ENCODE measurements at regions not wholly inside any gene's neighbourhood (a gene's known extent, or its start where the extent isn't known, plus 50 kb on each side); places are given as distances from the start of the nearest gene placed in this dataset.
"Not testable (repeated sequence)": the region's sequence is repeated elsewhere in the genome, so short reads cannot be mapped to it uniquely, and the experiment has no call there.

DNA sequence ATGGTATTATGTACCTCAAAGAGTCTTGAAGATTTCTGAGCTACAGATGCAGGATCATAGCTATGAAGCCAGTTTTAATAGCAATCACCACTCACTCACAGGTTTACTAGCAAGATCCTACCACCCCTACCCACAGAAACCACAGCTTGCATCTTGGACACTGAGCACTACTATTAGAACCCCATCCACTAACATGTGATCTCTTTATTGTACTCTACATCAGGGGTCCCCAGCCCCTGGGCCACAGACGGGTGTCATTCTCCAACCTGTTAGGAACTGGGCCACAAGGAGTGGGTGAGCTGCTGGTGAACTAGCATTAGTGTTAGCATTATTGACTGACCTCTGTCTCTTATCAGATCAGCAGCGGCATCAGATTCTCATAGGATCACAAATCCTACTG, 844.8 kb upstream of the CHORDC1 start:
- no peak for DNase-seq (ENCODE audit: low read depth)
- TF ChIP-seq, protein P1, sequence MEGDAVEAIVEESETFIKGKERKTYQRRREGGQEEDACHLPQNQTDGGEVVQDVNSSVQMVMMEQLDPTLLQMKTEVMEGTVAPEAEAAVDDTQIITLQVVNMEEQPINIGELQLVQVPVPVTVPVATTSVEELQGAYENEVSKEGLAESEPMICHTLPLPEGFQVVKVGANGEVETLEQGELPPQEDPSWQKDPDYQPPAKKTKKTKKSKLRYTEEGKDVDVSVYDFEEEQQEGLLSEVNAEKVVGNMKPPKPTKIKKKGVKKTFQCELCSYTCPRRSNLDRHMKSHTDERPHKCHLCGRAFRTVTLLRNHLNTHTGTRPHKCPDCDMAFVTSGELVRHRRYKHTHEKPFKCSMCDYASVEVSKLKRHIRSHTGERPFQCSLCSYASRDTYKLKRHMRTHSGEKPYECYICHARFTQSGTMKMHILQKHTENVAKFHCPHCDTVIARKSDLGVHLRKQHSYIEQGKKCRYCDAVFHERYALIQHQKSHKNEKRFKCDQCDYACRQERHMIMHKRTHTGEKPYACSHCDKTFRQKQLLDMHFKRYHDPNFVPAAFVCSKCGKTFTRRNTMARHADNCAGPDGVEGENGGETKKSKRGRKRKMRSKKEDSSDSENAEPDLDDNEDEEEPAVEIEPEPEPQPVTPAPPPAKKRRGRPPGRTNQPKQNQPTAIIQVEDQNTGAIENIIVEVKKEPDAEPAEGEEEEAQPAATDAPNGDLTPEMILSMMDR (IDR thresholded peaks at IDR 0.05; ENCODE audit: insufficient read depth, low read length), result no peak
- no peak overlapping the region for H3K4me3 ChIP-seq (ENCODE audit: low read depth, low read length)

DNA sequence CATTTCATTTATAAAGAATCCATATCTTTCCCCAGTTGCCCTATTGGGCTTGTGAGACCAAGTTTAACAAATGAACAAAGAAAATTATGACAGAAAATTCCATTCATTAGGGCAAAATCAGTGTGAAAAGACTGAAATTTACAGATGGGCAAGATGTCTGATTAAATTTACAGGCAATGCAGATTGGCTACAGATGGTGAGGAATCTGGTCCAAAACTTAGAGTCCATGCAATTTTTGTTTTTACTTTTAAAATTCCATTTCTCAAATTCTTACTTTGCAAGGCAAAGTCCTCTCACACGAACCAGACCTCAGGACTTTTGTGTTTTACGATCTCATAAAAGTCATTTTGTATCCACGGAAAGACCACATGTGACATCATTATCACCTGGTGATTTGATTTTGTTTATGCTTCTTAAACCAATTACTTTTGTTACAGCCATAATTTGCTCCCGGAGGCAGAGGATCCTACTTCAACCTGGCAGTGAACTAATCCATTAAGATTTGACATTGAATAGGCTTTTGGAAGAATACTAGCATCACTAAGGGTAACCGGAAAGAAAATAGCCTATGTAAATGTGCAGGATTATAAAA, 843.7 kb upstream of the CHORDC1 start:
- no peak for DNase-seq (ENCODE audit: low read depth)
- no peak overlapping the region for H3K4me3 ChIP-seq (ENCODE audit: low read depth, low read length)
- TF ChIP-seq, protein P1 (IDR thresholded peaks at IDR 0.05; ENCODE audit: insufficient read depth, low read length), result no peak

DNA sequence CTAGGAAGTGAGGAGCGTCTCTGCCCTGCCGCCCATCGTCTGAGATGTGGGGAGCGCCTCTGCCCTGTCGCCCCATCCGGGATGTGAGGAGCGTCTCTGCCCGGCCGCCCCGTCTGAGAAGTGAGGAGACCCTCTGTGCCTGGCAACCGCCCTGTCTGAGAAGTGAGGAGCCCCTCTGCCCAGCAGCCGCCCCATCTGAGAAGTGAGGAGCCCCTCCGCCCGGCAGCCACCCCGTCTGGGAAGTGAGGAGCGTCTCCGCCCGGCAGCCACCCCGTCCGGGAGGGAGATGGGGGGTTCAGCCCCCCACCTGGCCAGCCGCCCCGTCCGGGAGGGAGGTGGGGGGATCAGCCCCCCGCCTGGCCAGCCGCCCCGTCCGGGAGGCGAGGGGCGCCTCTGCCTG, 840.5 kb upstream of the CHORDC1 start:
- not testable (repeated sequence) for H3K4me3 ChIP-seq (ENCODE audit: low read depth, low read length); DNase-seq (ENCODE audit: low read depth)

DNA sequence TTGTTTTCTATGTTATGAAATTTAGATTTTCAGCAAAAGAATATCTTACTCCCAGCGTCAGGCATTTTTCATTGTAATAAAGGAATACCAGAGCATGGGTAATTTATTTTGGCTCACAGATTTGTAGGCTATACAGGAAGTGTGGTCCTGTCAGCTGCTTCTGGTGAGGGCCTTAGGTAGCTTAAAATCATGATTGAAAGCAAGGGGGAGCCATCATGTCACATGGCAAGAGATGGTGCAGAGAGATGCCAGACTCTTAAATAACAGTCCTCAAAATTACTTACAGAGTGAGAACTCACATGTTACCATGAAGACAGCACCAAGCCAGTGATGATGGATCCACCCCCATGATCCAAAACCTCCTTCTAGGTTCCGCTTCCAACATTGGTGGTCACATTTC, 825.0 kb upstream of the CHORDC1 start:
- H3K4me3 ChIP-seq (ENCODE audit: low read depth, low read length), result no peak overlapping the region
- TF ChIP-seq, protein P1 (IDR thresholded peaks at IDR 0.05; ENCODE audit: insufficient read depth, low read length), result no peak
- DNase-seq (ENCODE audit: low read depth), result no peak

DNA sequence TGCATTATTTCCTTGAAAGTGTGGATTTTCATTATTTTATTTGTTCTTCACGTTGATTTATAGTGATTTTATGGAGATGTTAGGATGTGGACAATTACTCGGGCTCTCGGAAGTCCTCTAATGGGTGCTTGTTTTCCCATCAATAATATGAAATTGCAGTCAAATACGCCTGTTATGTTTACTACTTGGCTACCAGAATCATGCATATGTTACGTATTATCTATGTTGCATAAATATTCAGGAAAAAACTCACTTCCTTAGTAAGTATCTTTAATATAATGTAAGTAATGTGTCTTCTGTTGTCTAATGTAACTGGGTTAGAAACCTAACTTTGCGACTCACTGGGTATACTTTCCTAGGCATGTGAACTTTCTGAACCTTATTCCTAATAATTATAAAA, 823.4 kb upstream of the CHORDC1 start:
- TF ChIP-seq, protein P1 (IDR thresholded peaks at IDR 0.05; ENCODE audit: insufficient read depth, low read length), result no peak
- H3K4me3 ChIP-seq (ENCODE audit: low read depth, low read length), result no peak overlapping the region
- DNase-seq (ENCODE audit: low read depth), result no peak

DNA sequence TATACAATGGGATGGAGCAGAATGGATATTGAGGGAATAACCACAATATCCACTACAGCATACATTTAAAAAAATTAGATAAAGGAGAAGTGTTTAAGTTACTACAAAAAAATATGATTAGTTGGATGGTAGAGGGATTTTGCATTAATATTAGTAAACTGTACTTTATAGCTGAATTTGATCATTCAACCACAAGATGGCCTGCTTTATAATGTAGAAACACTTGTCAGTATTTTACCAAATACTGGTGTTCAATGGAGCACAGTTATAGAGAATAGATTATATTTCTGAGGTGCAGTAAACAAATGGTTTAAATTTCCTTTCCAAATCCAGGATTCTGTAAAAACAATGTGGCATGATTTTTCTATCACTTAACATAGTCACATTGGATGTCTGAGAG, 818.8 kb upstream of the CHORDC1 start:
- no peak overlapping the region for H3K4me3 ChIP-seq (ENCODE audit: low read depth, low read length)
- DNase-seq (ENCODE audit: low read depth), result no peak
- TF ChIP-seq, protein P1 (IDR thresholded peaks at IDR 0.05; ENCODE audit: insufficient read depth, low read length), result no peak

DNA sequence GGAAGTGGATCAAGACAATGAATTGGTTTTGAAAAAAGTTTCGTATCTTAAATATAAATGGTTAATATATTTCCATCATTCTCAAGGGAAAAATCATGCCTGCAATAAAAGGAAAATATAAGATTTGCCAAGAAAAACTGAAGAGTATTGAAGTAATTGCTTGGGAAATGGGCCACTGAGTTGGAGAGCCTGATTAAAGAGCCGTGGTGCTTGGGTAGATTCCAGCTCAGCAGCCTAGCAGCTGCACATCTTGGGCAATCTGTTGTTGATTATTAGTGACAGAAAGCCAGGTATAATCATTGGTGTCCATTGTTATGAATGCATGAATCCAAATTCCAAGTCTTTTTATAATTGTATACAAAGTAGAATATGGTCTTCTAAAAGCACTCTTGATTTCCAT, 800.9 kb upstream of the CHORDC1 start:
- H3K4me3 ChIP-seq (ENCODE audit: low read depth, low read length), result no peak overlapping the region
- DNase-seq (ENCODE audit: low read depth), result no peak
- TF ChIP-seq, protein P1 (IDR thresholded peaks at IDR 0.05; ENCODE audit: insufficient read depth, low read length), result no peak
